ENCODE measurements at regions not wholly inside any gene's neighbourhood (a gene's known extent, or its start where the extent isn't known, plus 50 kb on each side); places are given as distances from the start of the nearest gene placed in this dataset.

DNA sequence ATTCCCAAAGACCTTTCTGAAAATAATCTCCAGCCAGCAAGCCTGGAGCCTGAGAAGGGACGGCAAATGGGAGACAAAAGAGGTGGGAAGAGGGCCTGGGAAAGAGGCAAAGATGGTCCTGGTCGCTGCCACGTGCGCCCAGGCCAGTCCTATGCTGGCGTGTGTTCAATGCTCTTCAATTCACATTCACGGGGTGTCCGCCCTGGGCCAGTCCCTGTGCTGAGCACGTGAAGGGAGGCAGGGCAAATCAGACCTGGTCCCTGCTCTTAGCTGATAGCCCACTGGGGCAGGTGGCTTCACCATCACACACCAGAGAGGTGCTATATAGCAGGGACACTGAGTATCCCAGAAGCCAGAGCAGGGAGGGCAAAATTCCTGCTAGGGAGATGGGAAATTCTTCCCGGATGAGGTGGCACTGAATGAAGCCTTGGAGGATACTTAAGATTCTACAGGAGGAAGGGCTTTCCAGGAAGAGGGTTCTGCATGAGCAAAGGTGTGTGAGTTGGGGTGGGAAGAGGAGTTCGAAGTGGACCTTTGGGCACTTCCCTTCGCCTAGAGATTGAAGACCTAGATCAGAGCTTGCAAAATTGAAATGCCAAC is 148.2 kb downstream of the CHST1 start:
- TF ChIP-seq, protein P1, sequence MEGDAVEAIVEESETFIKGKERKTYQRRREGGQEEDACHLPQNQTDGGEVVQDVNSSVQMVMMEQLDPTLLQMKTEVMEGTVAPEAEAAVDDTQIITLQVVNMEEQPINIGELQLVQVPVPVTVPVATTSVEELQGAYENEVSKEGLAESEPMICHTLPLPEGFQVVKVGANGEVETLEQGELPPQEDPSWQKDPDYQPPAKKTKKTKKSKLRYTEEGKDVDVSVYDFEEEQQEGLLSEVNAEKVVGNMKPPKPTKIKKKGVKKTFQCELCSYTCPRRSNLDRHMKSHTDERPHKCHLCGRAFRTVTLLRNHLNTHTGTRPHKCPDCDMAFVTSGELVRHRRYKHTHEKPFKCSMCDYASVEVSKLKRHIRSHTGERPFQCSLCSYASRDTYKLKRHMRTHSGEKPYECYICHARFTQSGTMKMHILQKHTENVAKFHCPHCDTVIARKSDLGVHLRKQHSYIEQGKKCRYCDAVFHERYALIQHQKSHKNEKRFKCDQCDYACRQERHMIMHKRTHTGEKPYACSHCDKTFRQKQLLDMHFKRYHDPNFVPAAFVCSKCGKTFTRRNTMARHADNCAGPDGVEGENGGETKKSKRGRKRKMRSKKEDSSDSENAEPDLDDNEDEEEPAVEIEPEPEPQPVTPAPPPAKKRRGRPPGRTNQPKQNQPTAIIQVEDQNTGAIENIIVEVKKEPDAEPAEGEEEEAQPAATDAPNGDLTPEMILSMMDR (IDR thresholded peaks at IDR 0.05), result no peak
- TF ChIP-seq POLR2A (IDR thresholded peaks at IDR 0.05), result no peak
